ENCODE measurements at regions not wholly inside any gene's neighbourhood (a gene's known extent, or its start where the extent isn't known, plus 50 kb on each side); places are given as distances from the start of the nearest gene placed in this dataset.

GRCh38 chr7:136193940-136194339, 216.8 kb upstream of the MTPN start:
- DNase-seq (ENCODE audit: low spot score) = no peak
- ATAC-seq (ENCODE audit: low FRiP score) = no peak
- TF ChIP-seq CTCF (IDR thresholded peaks at IDR 0.05) = no peak

GRCh38 chr7:136189506-136189998, 212.4 kb upstream of the MTPN start:
- no peak for TF ChIP-seq CTCF (IDR thresholded peaks at IDR 0.05)
- DNase-seq (ENCODE audit: low spot score) (no peak), ATAC-seq (ENCODE audit: low FRiP score) (no peak)

DNA sequence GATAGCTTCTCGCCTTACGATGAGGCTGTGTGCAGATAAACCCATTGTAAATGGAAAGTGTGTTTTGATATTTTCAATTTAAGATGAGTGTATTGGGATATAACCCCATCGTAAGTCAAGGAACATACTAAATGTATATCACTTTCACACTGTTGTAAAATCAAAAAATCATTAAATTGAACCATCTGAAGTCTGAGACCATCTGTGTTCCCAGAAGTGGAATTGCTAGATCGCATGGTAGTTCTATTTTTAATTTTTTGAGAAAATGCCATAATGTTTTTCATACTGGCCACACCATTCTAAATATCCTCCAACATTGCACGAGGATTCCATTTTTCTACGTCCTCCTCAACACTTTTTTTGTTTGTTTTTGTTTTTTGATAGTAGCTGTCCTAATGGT, 209.1 kb upstream of the MTPN start:
- no peak for DNase-seq (ENCODE audit: low spot score)
- TF ChIP-seq CTCF (IDR thresholded peaks at IDR 0.05) = no peak
- no peak for ATAC-seq (ENCODE audit: low FRiP score)

DNA sequence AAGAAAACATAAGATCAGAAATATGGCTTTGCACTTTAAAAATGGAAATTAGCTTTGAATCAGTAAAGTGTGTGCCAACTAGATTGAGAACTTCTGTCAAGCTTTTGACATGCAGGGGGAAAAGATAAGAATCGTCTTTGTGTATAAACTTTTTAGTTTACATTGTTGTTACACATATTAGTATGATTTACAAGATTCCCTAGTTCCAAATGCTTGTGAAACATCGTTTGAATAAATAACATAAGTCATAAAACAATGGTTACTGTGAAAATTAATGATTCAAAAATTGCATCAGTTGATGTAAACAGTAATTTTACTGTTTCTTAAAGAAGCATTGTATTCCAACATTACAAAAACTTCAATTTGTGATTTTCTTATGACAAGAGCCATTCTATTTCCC, 207.6 kb upstream of the MTPN start:
- DNase-seq (ENCODE audit: low spot score) (no peak), ATAC-seq (ENCODE audit: low FRiP score) (no peak)
- TF ChIP-seq CTCF (IDR thresholded peaks at IDR 0.05) = no peak

GRCh38 chr7:136183981-136184380, 206.8 kb upstream of the MTPN start:
- ATAC-seq (ENCODE audit: low FRiP score) (no peak), DNase-seq (ENCODE audit: low spot score) (no peak)
- no peak for TF ChIP-seq CTCF (IDR thresholded peaks at IDR 0.05)

- TF ChIP-seq CTCF (IDR thresholded peaks at IDR 0.05) = no peak
- no peak for ATAC-seq (ENCODE audit: low FRiP score)
- no peak for DNase-seq (ENCODE audit: low spot score)
These were observed 203.8 kb upstream of the MTPN start for GRCh38 chr7:136180984-136181383.

- no peak for ATAC-seq (ENCODE audit: low FRiP score)
- no peak for TF ChIP-seq CTCF (IDR thresholded peaks at IDR 0.05)
- no peak for DNase-seq (ENCODE audit: low spot score)
These were observed 202.9 kb upstream of the MTPN start for GRCh38 chr7:136179851-136180721.

All from omental fat pad (tissue), 3 donors.